ENCODE measurements at regions not wholly inside any gene's neighbourhood (a gene's known extent, or its start where the extent isn't known, plus 50 kb on each side); places are given as distances from the start of the nearest gene placed in this dataset.

DNA sequence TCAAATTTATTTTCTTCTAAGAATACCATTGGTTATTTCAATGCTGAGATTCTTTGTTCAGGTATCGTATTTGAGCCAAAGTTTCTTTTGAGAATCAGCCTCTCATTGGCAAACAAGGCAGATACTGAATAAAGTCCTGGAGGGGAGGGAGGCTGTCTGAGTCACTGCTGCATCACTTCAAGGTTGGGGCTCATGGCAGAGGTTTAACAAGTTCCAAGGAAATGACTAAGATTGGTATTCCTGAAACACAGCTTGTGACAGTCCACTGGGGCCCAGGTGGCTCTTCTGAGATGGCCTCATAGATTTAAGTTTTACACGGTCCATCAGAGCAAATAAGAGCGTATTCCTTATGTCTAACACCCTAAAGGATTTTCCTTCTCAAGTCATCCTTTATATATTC is 213.8 kb upstream of the STAC start:
- TF ChIP-seq CTCF (IDR thresholded peaks at IDR 0.05 in 8 of 11, conservative IDR thresholded peaks at IDR 0.05 in 3 of 11) (no peak), POLR2A (IDR thresholded peaks at IDR 0.05) (no peak), POLR2AphosphoS5 (IDR thresholded peaks at IDR 0.05) (no peak)
